GM23248 (cell line): ENCODE measurements at regions not wholly inside any gene's neighbourhood (a gene's known extent, or its start where the extent isn't known, plus 50 kb on each side); places are given as distances from the start of the nearest gene placed in this dataset.

Experiments
- DNase-seq: peaks from one replicate; pipeline ENCODE4 v3.0.0-alpha.2; 2015
- H2AFZ ChIP-seq: fragments of 200-600 bp; sonication (generic); 2 replicates; pipeline ENCODE4 v1.6.1; 2016; ENCODE audit warnings: antibody characterized with exemption
- H3F3A ChIP-seq: fragments of 200-600 bp; sonication (generic); 2 replicates; pipeline ENCODE4 v1.6.1; 2016; ENCODE audit warnings: mild to moderate bottlenecking, antibody characterized with exemption, mixed run types; ENCODE audit not compliant: insufficient read depth
- H3K27ac ChIP-seq: fragments of 200-600 bp; sonication (generic); 2 replicates; pipeline ENCODE4 v1.5.1; 2016; ENCODE audit warnings: mild to moderate bottlenecking
- H3K27me3 ChIP-seq: fragments of 200-600 bp; sonication (generic); replicated peaks from 2 replicates; pipeline ENCODE4 v1.6.1; 2016; ENCODE audit warnings: mild to moderate bottlenecking; ENCODE audit not compliant: insufficient read depth
- H3K36me3 ChIP-seq: fragments of 200-600 bp; sonication (generic); 2 replicates; pipeline ENCODE4 v1.6.1; 2016; ENCODE audit warnings: low read depth, mild to moderate bottlenecking
- H3K4me1 ChIP-seq: fragments of 200-600 bp; sonication (generic); 2 replicates; pipeline ENCODE4 v1.6.1; 2016; ENCODE audit warnings: mild to moderate bottlenecking; ENCODE audit not compliant: insufficient read depth
- H3K4me2 ChIP-seq: fragments of 200-600 bp; sonication (generic); one replicate; pipeline ENCODE4 v1.6.1; 2016; ENCODE audit warnings: mild to moderate bottlenecking; ENCODE audit not compliant: unreplicated experiment
- H3K4me3 ChIP-seq: fragments of 200-600 bp; sonication (generic); 2 replicates; pipeline ENCODE4 v1.5.1; 2016; ENCODE audit warnings: mild to moderate bottlenecking
- H3K79me2 ChIP-seq: fragments of 200-600 bp; sonication (generic); 2 replicates; pipeline ENCODE4 v1.6.1; 2016; ENCODE audit warnings: mild to moderate bottlenecking; ENCODE audit not compliant: insufficient read depth
- H3K9ac ChIP-seq: fragments of 200-600 bp; sonication (generic); 2 replicates; pipeline ENCODE4 v1.6.1; 2016; ENCODE audit warnings: mild to moderate bottlenecking
- H3K9me2 ChIP-seq: fragments of 200-600 bp; sonication (generic); 2 replicates; pipeline ENCODE4 v1.6.1; 2016; ENCODE audit warnings: mixed run types, mild to moderate bottlenecking, moderate library complexity; ENCODE audit not compliant: insufficient read depth
- H3K9me3 ChIP-seq: fragments of 200-600 bp; sonication (generic); one replicate; pipeline ENCODE4 v1.6.1; 2017; ENCODE audit warnings: low read depth
- H4K20me1 ChIP-seq: fragments of 200-600 bp; sonication (generic); 2 replicates; pipeline ENCODE4 v1.6.0; 2016; ENCODE audit not compliant: insufficient read depth
- EZH2 ChIP-seq: fragments of 200-600 bp; sonication (generic); IDR thresholded peaks from 2 replicates; pipeline ENCODE4 v1.6.1; 2018; ENCODE audit warnings: antibody characterized with exemption, mild to moderate bottlenecking; ENCODE audit not compliant: insufficient read depth, poor library complexity, severe bottlenecking
- EZH2phosphoT487 ChIP-seq: fragments of 200-600 bp; sonication (generic); IDR thresholded peaks from 2 replicates; pipeline ENCODE4 v1.6.1; 2018; ENCODE audit warnings: antibody characterized with exemption, moderate library complexity, mild to moderate bottlenecking, low read depth; ENCODE audit not compliant: insufficient read depth
- WGBS, 2 experiments: methylation state at CpG; one replicate each; pipeline ENCODE4 v1.1.6; 2015 to 2017; ENCODE audit warnings: low lambda C conversion rate in 2 of 2, low coverage in 1 of 2; ENCODE audit errors: missing lambda C conversion rate in 2 of 2; 5-methylcytosine and 5-hydroxymethylcytosine counted together
- in situ Hi-C: fragments of 300-500 bp; cut with MboI; formaldehyde crosslinking; loops from 2 replicates; pipeline ENCODE4 v1.15.0; 2020

DNA sequence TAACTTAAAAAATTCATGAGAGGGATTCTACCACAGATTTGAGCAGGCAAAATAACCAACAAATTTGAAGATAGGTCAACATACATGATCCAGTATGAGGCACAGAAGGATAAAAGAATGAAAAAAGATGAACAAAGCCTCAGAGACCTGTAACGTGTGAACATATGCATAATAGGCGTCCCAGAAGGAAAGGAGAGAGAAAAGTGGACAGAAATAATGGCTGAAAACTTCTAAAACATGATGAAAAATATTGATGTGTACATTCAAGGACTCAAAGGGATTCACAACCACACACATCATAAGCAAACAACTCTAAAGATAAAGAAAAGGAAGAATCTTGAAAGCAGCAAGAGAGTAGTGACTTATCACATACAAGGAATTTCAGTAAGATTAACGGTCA, 100.1 kb upstream of the PARD3B start:
- TF ChIP-seq EZH2 (no peak), EZH2phosphoT487 (no peak)
- Histone ChIP-seq H3K79me2 (no peaks in the 10 kb centered on the region), H3K9ac (no peak overlapping the region), H3K27me3 (no peaks in the 10 kb centered on the region), H3K4me2 (no peak overlapping the region), H3K9me2 (no peaks in the 10 kb centered on the region), H2AFZ (no peak overlapping the region), H3K4me3 (no peak overlapping the region), H3K4me1 (peaks cover 5% of the 10 kb centered on the region; the same call in 1 of the 2 replicates), H3F3A (no peaks in the 10 kb centered on the region), H3K36me3 (no peaks in the 10 kb centered on the region), H3K27ac (no peak overlapping the region), H3K9me3 (no peaks in the 10 kb centered on the region), H4K20me1 (no peaks in the 10 kb centered on the region)
- in situ Hi-C loops, result no loop called here
- 50 to 63% methylated on average over 3 of the region's 3 CpGs for WGBS, 2 experiments
- DNase-seq, result no peak

DNA sequence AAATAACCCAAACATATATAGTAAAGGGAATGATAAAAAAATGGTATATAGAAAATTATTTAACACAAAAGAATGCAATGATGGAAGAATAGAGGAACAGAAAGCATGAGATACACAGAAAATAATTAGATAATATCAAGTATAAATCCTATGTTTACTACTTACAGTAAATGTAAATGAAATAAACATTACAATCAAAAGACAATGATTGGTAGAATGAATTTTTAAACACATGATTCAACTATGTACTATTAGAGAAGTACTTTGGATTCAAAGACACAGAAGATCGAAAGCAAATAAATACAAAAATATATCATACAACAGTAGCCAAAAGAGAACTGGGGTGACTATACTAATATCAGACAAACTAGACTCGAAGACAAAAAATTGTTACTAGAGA, 97.6 kb upstream of the PARD3B start:
- no peak for DNase-seq
- no peaks in the 10 kb centered on the region for H3K36me3 ChIP-seq
- H3K9ac ChIP-seq, result no peak overlapping the region
- no peaks in the 10 kb centered on the region for H3K27me3 ChIP-seq
- in situ Hi-C loops, result no loop called here
- H3F3A ChIP-seq, result peaks cover 6% of the 10 kb centered on the region
- no peaks in the 10 kb centered on the region for H3K79me2 ChIP-seq
- H3K27ac ChIP-seq, result no peak overlapping the region
- TF ChIP-seq EZH2, result no peak
- TF ChIP-seq EZH2phosphoT487, result no peak
- no peaks in the 10 kb centered on the region for H3K9me3 ChIP-seq
- no peak overlapping the region for H3K4me2 ChIP-seq
- 70 to 88% methylated on average over 2 of the region's 2 CpGs for WGBS, 2 experiments
- H3K9me2 ChIP-seq, result no peaks in the 10 kb centered on the region
- H2AFZ ChIP-seq, result no peak overlapping the region
- H3K4me1 ChIP-seq, result peaks cover 6% of the 10 kb centered on the region
- H3K4me3 ChIP-seq, result no peak overlapping the region
- H4K20me1 ChIP-seq, result no peaks in the 10 kb centered on the region

DNA sequence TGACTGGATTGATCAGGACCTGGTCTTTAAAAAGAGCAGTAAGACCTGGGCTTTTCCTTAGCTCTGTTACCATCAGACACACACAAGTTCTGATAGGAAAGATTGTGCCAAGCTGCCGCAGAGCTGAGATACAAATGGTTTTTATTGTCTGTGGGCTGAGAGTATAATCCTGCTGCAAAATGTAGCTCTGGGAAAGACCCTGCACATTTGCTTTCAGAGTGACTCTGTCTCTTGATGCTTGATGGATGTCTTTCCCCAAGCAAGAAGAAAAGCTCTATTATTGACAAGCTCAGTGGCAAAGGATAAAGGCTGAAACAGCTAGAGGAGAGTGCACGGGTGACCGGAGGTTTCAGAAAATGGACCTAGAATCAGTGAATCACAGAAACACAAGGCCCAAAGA, 95.3 kb upstream of the PARD3B start:
- WGBS, 2 experiments, result 92 to 94% methylated on average over 3 of the region's 3 CpGs
- in situ Hi-C loops, result no loop called here
- Histone ChIP-seq H3K27ac (no peak overlapping the region), H2AFZ (no peak overlapping the region), H3K4me2 (no peak overlapping the region), H3K9me3 (no peaks in the 10 kb centered on the region), H3K4me1 (peaks cover 9% of the 10 kb centered on the region), H3F3A (peaks cover 13% of the 10 kb centered on the region), H3K36me3 (no peaks in the 10 kb centered on the region), H3K27me3 (no peaks in the 10 kb centered on the region), H3K79me2 (no peaks in the 10 kb centered on the region), H3K4me3 (no peak overlapping the region), H3K9me2 (no peaks in the 10 kb centered on the region), H3K9ac (no peak overlapping the region), H4K20me1 (no peaks in the 10 kb centered on the region)
- TF ChIP-seq EZH2 (no peak), EZH2phosphoT487 (no peak)
- no peak for DNase-seq

DNA sequence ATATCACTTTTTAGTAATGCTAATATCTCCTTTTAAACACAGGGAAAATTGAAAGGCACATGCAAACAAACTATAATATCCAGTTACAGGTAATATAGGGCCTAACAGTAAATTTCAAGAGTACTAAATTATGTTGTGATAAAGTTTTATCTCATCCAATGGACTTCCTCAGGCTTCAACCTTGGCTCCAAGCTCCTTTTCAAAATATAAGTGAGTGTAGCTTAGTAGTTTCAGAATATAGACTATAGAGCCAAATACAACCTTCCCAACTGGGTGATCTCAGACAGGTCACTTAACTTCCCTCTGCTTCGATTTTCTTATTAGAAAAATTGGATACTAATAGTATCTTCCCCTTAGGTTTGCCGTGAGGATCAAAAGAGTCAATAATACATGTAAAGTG, 93.5 kb upstream of the PARD3B start:
- Histone ChIP-seq H3K4me1 (peaks cover 9% of the 10 kb centered on the region), H3K79me2 (no peaks in the 10 kb centered on the region), H3K27me3 (no peaks in the 10 kb centered on the region), H3K9me2 (no peaks in the 10 kb centered on the region), H3K36me3 (no peaks in the 10 kb centered on the region), H4K20me1 (no peaks in the 10 kb centered on the region), H3K9me3 (no peaks in the 10 kb centered on the region), H3F3A (peaks cover 13% of the 10 kb centered on the region), H3K4me2 (peak overlapping the region; percentile 72), H3K4me3 (peak overlapping the region; percentile 45), H3K27ac (peak overlapping the region; percentile 81), H2AFZ (peak overlapping the region; percentile 50), H3K9ac (peak overlapping the region; percentile 74)
- DNase-seq, result peak; percentile 15
- TF ChIP-seq EZH2phosphoT487 (no peak), EZH2 (no peak)
- in situ Hi-C loops, result no loop called here
- WGBS, 2 experiments, result 74 to 75% methylated on average over 2 of the region's 2 CpGs

DNA sequence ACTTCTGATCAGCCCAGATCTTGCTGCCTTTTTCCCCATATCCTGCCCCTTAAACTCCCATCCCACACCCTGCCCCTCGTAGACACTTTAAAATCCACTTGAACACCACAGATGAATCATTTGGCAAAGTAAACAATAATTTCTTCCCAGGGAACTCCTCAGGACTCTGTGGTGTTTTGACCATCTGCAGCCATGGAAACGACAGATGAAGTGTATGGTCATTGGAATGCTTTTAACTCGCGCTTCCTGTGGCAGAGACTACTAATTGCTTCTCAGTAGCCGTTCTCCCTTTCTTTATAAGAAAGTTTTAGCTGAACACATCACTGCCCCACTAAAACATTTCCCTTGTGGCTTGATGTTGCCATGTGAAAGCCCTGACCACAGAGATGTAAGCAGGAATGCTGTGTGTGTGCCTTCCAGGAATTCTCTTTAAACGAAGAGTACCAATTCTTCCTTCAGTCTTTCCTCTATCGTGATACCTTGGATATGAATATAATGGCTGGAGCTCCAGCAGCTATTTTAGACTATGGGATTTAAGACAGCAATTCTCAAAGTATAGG, 92.7 kb upstream of the PARD3B start:
- H3K4me3 ChIP-seq, result peak overlapping the region; percentile 45
- peak overlapping the region; percentile 81 for H3K27ac ChIP-seq
- no peaks in the 10 kb centered on the region for H4K20me1 ChIP-seq
- in situ Hi-C loops, result no loop called here
- H3K4me2 ChIP-seq, result peak overlapping the region; percentile 72
- H3F3A ChIP-seq, result peaks cover 13% of the 10 kb centered on the region
- no peaks in the 10 kb centered on the region for H3K9me2 ChIP-seq
- H3K4me1 ChIP-seq, result peaks cover 9% of the 10 kb centered on the region
- H3K36me3 ChIP-seq, result no peaks in the 10 kb centered on the region
- TF ChIP-seq EZH2phosphoT487, result peak; percentile 83
- TF ChIP-seq EZH2, result no peak
- H3K79me2 ChIP-seq, result no peaks in the 10 kb centered on the region
- WGBS, 2 experiments, result 7% methylated on average over 7 of the region's 7 CpGs
- H3K9ac ChIP-seq, result peak overlapping the region; percentile 74
- DNase-seq, result peak; percentile 98
- no peaks in the 10 kb centered on the region for H3K27me3 ChIP-seq
- no peaks in the 10 kb centered on the region for H3K9me3 ChIP-seq
- H2AFZ ChIP-seq, result peak overlapping the region; percentile 50
